Inflammatory macrophage (primary cell): ENCODE measurements at regions not wholly inside any gene's neighbourhood (a gene's known extent, or its start where the extent isn't known, plus 50 kb on each side); places are given as distances from the start of the nearest gene placed in this dataset.
"Not testable (repeated sequence)": the region's sequence is repeated elsewhere in the genome, so short reads cannot be mapped to it uniquely, and the experiment has no call there.

ENCODE experiments used
- DNase-seq, 2 donors: peaks; one replicate each; pipeline ENCODE4 v3.0.0-alpha.2; 2020 to 2022

DNA sequence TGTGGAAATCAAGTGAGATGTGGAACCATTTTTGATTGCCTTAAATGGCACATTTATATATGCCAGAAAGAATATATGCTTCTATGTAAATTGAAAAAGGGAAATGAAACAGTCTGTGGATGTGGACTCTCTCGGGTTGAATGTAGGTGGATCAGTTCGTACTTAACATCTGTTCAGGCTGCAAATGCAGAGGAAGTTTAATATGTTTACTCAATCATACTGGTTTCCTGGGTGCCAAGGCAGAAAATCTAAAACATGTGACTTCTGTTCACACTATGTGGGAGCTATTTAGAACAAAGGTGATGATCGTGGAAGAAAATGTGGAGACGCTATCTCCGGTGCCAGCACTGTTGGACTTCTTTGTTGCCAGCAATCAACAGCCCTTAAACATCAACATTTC is 1809.9 kb downstream of the ARAP2 start:
- DNase-seq, result peak; percentile 62 to 72

- no peak for DNase-seq
Measured at GRCh38 chr4:34464196-34464595, 1780.1 kb downstream of the ARAP2 start.

GRCh38 chr4:34466411-34466810 is 1777.9 kb downstream of the ARAP2 start:
- no peak for DNase-seq

DNA sequence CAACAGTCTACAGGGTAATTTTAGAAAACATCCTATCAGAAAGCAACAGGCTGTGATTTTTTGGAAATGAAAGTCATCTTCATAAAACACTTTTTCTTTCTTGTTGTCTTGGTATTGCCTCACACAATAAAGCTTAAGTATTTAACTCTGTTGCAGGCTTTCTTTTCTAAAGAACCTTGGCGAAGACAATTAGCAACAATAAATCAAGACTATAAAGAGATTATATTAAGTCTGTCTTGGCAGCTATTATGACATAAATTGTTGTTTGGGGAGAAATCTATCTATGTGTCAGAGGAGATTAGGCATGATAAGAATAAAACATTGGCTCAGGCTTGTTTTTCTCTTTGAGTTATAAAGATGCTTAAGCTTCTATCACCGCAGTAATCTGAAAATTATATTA is 1774.8 kb downstream of the ARAP2 start:
- DNase-seq, result no peak

- DNase-seq, result no peak
Measured at GRCh38 chr4:34485252-34485651, 1759.1 kb downstream of the ARAP2 start.

- no peak for DNase-seq
Measured at GRCh38 chr4:34486461-34487363, 1757.6 kb downstream of the ARAP2 start.

DNA sequence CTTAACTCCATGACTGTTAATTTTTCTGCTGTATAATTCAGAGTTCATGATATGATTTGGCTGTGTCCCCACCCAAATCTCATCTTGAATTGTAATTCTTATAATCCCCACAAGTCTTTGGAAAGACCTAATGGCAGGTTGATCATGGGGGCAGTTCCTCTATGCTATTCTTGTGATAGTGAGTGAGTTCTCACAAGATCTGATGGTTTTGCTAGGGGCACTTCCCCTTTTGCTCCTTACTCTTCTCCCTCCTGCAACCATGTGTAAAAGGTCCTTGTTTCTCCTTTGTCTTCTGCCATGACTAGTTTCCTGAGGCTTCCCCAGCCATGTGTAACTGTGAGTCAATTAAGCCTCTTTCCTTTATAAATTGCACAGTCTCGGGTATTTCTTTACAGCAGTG is 1751.9 kb downstream of the ARAP2 start:
- peak in 1 of 2 donors; percentile 6 for DNase-seq

DNA sequence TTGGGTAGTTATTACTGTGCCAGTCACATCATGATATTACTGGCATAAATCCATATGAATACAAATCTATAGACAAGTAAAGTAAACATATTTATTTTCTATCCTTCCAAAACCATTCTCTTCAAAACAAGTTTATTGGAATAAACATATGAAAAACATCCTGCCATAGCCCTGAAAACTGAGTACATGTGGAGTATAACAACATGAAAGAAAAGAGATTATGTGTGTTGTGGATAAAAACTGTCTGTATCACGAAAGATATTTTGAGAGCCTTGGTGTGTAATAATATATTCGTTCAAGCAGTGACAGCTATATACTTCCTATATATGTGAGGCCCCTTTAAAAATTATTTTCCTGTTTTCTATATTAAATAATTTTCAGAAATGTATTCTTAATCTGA is 1742.2 kb downstream of the ARAP2 start:
- DNase-seq, result no peak

DNA sequence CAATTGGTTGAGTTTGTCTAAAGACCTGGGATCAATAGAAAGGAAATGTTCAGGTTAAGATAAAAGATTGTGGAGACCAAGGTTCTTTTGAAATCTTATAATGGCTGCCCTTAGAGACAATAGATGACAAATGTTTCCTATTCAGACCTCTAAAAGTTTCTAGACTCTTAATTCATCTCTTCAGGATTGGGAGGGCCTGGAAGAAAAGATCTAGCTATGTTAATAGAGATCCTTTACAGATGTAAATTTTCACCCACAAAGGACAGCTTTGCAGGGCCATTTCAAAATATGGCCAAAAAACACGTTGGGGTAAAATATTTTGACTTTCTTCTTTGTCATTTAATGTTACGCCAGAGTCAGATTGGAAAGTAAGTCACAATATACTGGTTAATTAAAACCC is 1739.6 kb downstream of the ARAP2 start:
- DNase-seq, result not testable (repeated sequence)

GRCh38 chr4:34506511-34507092 is 1737.7 kb downstream of the ARAP2 start:
- not testable (repeated sequence) for DNase-seq

DNA sequence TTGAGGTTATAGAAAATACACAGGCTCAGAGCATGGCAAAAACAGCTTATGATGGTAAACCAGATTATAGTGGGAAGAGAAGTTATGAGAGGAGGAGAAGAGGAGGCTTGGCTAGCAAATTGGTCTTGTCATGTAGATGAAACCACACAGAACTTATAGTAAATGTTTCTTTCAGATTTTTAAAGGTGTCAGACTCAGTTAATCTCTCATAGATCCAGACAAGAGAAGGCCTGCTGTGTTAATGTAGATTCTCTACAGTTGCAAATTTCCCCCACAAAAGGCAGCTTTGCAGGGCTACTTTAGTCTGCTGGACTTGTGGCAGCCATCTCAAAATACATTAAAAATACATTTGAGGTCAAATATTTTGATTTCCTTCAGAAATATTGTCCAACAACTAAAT is 1731.7 kb downstream of the ARAP2 start:
- no peak for DNase-seq

- DNase-seq, result no peak
Measured at GRCh38 chr4:34516524-34516923, 1727.8 kb downstream of the ARAP2 start.

- no peak for DNase-seq
Measured at GRCh38 chr4:34534916-34535315, 1709.4 kb downstream of the ARAP2 start.

DNA sequence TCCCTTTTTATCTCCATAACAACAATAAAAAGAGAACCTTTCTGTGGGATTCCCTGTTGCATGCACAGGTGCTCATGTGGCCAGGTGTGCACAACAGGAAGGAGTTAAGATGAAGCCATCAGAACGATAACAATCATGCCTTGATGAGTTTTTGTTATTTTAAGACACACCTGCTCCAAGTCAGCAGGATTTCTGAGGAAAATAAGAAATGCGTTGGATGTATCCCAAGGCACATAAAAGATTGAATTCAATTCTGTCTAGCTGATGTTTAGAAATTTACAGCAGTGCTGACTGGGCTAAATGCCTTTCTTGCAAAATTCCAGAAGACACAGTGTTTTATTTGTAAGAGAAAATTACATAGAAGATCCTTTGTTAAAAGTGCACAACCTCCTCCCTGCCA is 1678.2 kb downstream of the ARAP2 start:
- no peak for DNase-seq

GRCh38 chr4:34572026-34572425 is 1672.3 kb downstream of the ARAP2 start:
- DNase-seq, result no peak

- no peak for DNase-seq
Measured at GRCh38 chr4:34615315-34615714, 1629.0 kb downstream of the ARAP2 start.

GRCh38 chr4:34619531-34620162 is 1624.7 kb downstream of the ARAP2 start:
- no peak for DNase-seq

DNA sequence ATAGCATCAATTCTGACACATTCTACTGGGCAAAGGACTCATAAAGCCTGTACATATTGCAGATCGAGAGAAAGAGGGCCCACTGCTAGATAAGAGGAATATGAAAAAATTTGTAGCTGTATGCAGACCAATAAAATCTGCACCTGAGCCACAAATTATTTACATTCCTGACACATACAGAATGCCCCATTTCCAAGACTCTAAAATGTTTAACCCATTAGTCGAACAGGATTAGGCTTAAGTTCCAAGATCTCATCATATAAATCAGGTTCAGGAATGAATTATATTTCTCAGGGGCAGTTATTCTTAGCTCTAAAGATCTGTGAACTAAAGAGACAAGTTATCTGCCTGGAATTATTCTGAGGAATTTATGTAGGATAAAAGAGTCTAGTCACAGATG is 1615.8 kb downstream of the ARAP2 start:
- DNase-seq, result no peak

DNA sequence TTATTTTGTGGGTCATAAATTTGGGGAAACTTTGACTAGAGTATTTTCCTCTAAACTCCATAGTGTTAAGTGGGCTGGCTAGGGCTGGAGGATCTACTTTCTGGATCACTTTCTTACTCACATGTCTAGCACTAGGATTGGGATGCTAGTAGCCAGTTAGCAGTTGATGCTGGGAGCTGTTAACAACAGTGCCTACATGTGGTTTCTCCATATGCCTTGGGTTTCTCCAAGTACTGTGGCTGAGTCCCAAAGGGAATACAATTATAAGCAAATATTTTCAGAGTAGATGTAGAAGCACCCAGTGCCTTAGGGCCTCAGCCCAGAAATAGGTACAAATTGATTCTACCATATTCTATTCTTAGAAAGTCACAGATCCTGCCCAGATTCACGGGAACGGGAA is 1614.9 kb downstream of the ARAP2 start:
- DNase-seq, result no peak

GRCh38 chr4:34633241-34633640 is 1611.1 kb downstream of the ARAP2 start:
- DNase-seq, result no peak

GRCh38 chr4:34636623-34637022 is 1607.7 kb downstream of the ARAP2 start:
- no peak for DNase-seq

DNA sequence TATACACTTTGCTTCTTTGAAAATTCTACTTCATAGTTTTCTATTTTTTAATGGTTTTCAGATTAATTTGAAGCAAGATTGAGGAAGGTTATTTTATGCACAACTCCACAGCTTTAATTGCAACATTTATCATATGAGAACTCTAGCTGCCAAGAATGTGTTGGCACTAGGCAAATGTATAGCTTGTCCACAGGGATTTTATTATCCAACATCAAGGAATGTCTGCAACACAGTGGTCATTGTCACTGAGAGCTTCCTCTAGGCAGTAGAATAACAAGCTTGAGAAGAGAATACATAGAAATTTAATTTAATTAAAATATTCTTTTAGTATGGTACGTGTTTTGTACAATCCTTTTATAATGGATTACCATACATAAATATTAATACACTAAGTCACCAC is 1600.8 kb downstream of the ARAP2 start:
- DNase-seq, result no peak

GRCh38 chr4:34644579-34645115 is 1599.7 kb downstream of the ARAP2 start:
- no peak for DNase-seq

DNA sequence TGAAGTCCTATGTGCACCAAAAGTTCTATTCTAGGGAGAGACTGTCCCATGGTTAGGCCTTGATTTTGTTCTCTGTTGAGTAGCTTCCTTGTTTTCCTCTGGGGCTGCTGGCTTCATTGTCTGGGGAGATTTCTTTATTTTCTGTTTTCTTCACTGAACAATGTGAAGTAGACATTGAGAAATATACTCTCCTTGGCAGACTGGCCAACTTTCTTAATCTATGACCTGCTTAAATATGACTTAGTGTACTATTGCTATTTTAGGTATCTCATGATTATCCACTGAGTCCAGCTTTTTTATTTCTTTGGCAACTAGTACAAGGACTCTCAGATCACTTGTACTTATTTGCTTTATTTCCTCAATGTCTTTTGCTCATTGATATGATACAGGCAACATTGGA is 1594.6 kb downstream of the ARAP2 start:
- DNase-seq, result no peak
